ENCODE measurements at regions not wholly inside any gene's neighbourhood (a gene's known extent, or its start where the extent isn't known, plus 50 kb on each side); places are given as distances from the start of the nearest gene placed in this dataset.

DNA sequence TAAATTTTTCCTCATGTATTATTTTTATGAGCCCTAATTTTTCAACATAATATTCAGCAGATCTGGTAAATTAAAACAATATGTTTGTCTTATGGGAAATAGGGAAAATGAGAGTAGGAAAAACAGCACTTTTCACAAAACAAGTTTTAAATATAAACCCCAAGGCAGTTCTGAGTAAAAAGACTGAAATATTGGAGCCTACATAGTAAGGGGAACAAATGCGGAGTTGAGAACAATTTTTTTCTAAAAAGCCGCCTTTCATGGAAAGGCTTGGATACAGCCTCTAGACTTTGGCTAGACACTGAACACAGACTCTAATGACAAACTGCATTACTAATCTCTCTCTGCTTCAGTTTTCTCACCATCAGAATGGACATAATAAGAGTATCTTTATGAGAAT, 174.1 kb downstream of the NOL4 start:
- intact Hi-C loops (cut with DNase I), result no loop called here
- H3K4me1 ChIP-seq, result no peaks in the 10 kb centered on the region
- DNase-seq (no peak), FAIRE-seq (no peak), ATAC-seq (no peak)
- H3K36me3 ChIP-seq, result no peaks in the 10 kb centered on the region
- no peak for TF ChIP-seq CTCF (IDR thresholded peaks at IDR 0.05)
- H3K27ac ChIP-seq, result no peak overlapping the region
- H3K9me3 ChIP-seq, result no peaks in the 10 kb centered on the region
- 93% methylated on average over 2 of the region's 2 CpGs for WGBS, 2 donors
- H3K27me3 ChIP-seq, result no peaks in the 10 kb centered on the region
- H3K4me3 ChIP-seq, result no peak overlapping the region

DNA sequence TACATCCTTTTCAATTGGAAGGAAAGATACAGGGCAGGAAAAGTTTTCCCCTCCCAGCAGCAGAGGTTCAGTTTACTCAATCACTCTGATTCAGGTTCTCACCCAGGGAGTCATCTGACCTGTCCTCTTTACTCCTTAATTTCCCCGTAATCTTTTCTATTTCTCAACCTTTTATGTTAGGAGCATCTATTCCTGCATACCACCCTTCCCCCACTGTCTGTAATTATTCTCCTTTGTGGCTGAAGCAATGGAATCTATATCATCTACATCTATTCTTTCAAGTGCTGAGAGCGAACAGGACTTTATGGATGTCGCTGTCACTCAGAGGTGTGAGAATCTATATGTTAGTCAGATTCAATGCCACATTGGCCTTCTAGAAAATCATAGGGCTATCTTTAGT, 175.2 kb downstream of the NOL4 start:
- ATAC-seq, result no peak
- WGBS, 2 donors, result 76 to 91% methylated on average over 3 of the region's 3 CpGs
- intact Hi-C loops (cut with DNase I), result no loop called here
- no peaks in the 10 kb centered on the region for H3K27me3 ChIP-seq
- DNase-seq, result no peak
- H3K4me3 ChIP-seq, result no peak overlapping the region
- no peaks in the 10 kb centered on the region for H3K4me1 ChIP-seq
- H3K36me3 ChIP-seq, result no peaks in the 10 kb centered on the region
- no peak overlapping the region for H3K27ac ChIP-seq
- TF ChIP-seq CTCF (IDR thresholded peaks at IDR 0.05), result no peak
- FAIRE-seq, result no peak
- H3K9me3 ChIP-seq, result no peaks in the 10 kb centered on the region

DNA sequence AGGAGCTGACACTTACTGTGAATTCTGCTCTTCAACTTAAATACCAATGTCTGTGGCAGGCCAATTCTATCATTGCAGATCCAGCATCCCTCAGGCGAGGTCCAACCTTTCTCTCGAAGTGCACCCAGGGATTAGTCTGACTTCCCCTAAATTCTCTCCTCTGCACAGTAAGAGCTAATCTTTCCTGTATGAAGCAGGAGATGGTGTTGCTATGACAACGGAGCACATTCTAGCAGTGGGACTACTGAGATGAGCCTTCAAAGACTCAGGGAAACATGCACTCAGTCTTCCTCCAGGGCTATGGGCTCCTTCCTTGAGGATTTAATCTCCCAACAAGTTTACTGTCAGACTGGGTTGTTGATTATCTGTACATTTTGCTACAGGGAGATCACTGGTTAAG, 176.3 kb downstream of the NOL4 start:
- no peaks in the 10 kb centered on the region for H3K9me3 ChIP-seq
- FAIRE-seq (no peak), DNase-seq (no peak), ATAC-seq (no peak)
- no peak overlapping the region for H3K4me3 ChIP-seq
- TF ChIP-seq CTCF (IDR thresholded peaks at IDR 0.05), result no peak
- no peaks in the 10 kb centered on the region for H3K36me3 ChIP-seq
- no peak overlapping the region for H3K27ac ChIP-seq
- intact Hi-C loops (cut with DNase I), result no loop called here
- H3K27me3 ChIP-seq, result no peaks in the 10 kb centered on the region
- 69 to 72% methylated on average over 3 of the region's 3 CpGs for WGBS, 2 donors
- H3K4me1 ChIP-seq, result no peaks in the 10 kb centered on the region

- WGBS, 2 donors, result 54 to 71% methylated on average over 4 of the region's 4 CpGs
- no peak for TF ChIP-seq CTCF (IDR thresholded peaks at IDR 0.05)
- H3K4me1 ChIP-seq, result no peaks in the 10 kb centered on the region
- no peaks in the 10 kb centered on the region for H3K36me3 ChIP-seq
- H3K27me3 ChIP-seq, result no peaks in the 10 kb centered on the region
- no peaks in the 10 kb centered on the region for H3K9me3 ChIP-seq
- DNase-seq (no peak), ATAC-seq (no peak), FAIRE-seq (no peak)
- no peak overlapping the region for H3K4me3 ChIP-seq
- no peak overlapping the region for H3K27ac ChIP-seq
- intact Hi-C loops (cut with DNase I), result no loop called here
Measured at GRCh38 chr18:34042423-34043146, 182.1 kb downstream of the NOL4 start.

DNA sequence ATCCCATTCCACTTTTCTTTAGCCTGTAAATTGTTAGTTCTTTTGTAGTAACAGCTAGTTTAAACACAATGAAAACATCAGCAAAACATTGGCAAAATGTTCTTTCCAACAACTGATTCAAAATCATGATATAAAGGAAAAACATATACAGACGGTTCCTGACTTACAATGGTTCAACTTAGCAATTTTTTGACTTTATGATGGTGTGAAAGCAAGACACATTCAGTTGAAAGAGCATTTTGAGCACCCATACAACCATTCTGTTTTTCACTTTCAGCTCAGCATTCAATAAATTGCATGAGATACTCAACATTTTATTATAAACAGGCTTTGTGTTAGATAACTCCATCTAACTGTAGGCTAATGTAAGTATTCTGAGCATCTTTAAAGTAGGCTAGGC, 185.1 kb downstream of the NOL4 start:
- H3K4me1 ChIP-seq, result no peaks in the 10 kb centered on the region
- no peaks in the 10 kb centered on the region for H3K36me3 ChIP-seq
- intact Hi-C loops (cut with DNase I), result no loop called here
- TF ChIP-seq CTCF (IDR thresholded peaks at IDR 0.05), result no peak
- DNase-seq (no peak), FAIRE-seq (no peak), ATAC-seq (no peak)
- no peaks in the 10 kb centered on the region for H3K27me3 ChIP-seq
- no peak overlapping the region for H3K4me3 ChIP-seq
- WGBS, 2 donors, result 56 to 68% methylated on average over 1 of the region's 1 CpG
- no peak overlapping the region for H3K27ac ChIP-seq
- H3K9me3 ChIP-seq, result no peaks in the 10 kb centered on the region

Measured in pancreas (tissue), 10 donors.